HG03457 (cell line): ENCODE measurements at regions not wholly inside any gene's neighbourhood (a gene's known extent, or its start where the extent isn't known, plus 50 kb on each side); places are given as distances from the start of the nearest gene placed in this dataset.

Experiments
- ATAC-seq: cut with Tn5 transposase; IDR thresholded peaks from one replicate; pipeline ENCODE4 v1.9.1; 2021; ENCODE audit warnings: moderate number of reproducible peaks; ENCODE audit not compliant: unreplicated experiment

GRCh38 chr13:48146122-48146521, 51.2 kb upstream of the MED4 start:
- no peak for ATAC-seq
